Stomach (tissue), 4 donors: ENCODE measurements at regions not wholly inside any gene's neighbourhood (a gene's known extent, or its start where the extent isn't known, plus 50 kb on each side); places are given as distances from the start of the nearest gene placed in this dataset.

Source experiments
- POLR2A ChIP-seq, 4 donors: fragments of 450-650 bp; IDR thresholded peaks; one replicate each; pipeline ENCODE4 v1.6.1; 2016; ENCODE audit warnings: antibody characterized with exemption in 4 of 4, control low read depth in 2 of 4, mild to moderate bottlenecking in 1 of 4, moderate library complexity in 1 of 4
- POLR2AphosphoS5 ChIP-seq, 3 donors: sonication (generic); formaldehyde crosslinking; IDR thresholded peaks; one replicate each; pipeline ENCODE4 v1.6.1; 2016; ENCODE audit warnings: antibody characterized with exemption in 3 of 3
- TF ChIP-seq, protein P1 (sequence below), 7 experiments: fragments of 450-650 bp in 4 of 7; fragments of 200-600 bp in 3 of 7; sonication (generic) in 3 of 7; IDR thresholded peaks; one replicate each; pipeline ENCODE4 v1.5.1; 2016 to 2019; ENCODE audit warnings: antibody characterized with exemption in 7 of 7, control low read depth in 2 of 7, mild to moderate bottlenecking in 1 of 7

DNA sequence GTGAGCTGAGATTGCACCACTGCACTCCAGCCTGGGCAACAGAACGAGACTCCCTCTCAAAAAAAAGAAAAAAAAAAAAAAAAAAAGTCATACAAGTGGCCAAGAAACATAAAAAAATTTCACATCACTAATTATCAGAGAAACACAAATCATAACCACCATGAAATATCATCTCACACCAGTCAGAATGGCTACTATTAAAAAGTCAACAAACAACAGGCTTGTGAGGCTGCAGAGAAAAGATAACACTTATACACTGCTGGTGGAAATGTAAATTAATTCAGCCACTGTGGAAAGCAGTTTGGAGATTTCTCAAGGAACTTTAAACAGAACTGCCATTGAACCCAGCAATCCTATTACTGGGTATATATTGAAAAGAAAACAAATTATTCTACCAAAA lies 291.1 kb upstream of the MCTP2 start:
- TF ChIP-seq, protein P1, sequence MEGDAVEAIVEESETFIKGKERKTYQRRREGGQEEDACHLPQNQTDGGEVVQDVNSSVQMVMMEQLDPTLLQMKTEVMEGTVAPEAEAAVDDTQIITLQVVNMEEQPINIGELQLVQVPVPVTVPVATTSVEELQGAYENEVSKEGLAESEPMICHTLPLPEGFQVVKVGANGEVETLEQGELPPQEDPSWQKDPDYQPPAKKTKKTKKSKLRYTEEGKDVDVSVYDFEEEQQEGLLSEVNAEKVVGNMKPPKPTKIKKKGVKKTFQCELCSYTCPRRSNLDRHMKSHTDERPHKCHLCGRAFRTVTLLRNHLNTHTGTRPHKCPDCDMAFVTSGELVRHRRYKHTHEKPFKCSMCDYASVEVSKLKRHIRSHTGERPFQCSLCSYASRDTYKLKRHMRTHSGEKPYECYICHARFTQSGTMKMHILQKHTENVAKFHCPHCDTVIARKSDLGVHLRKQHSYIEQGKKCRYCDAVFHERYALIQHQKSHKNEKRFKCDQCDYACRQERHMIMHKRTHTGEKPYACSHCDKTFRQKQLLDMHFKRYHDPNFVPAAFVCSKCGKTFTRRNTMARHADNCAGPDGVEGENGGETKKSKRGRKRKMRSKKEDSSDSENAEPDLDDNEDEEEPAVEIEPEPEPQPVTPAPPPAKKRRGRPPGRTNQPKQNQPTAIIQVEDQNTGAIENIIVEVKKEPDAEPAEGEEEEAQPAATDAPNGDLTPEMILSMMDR (IDR thresholded peaks at IDR 0.05), result no peak
- TF ChIP-seq POLR2AphosphoS5 (IDR thresholded peaks at IDR 0.05) (no peak), POLR2A (IDR thresholded peaks at IDR 0.05) (no peak)
